Bronchial epithelial cell (primary cell): ENCODE measurements at regions not wholly inside any gene's neighbourhood (a gene's known extent, or its start where the extent isn't known, plus 50 kb on each side); places are given as distances from the start of the nearest gene placed in this dataset.

Source experiments
- DNase-seq: peaks from one replicate; pipeline ENCODE4 v3.0.0-alpha.2; 2010; ENCODE audit warnings: low read depth
- FAIRE-seq: peaks from 2 replicates; lab custom pipeline; 2011; peaks lifted over from hg19 to GRCh38; lab: Jason Lieb, UNC
- H3K27me3 ChIP-seq: 2 replicates; pipeline ENCODE4 v1.5.1; 2011; ENCODE audit warnings: low read length; ENCODE audit not compliant: control insufficient read depth, insufficient read depth
- H3K36me3 ChIP-seq: 2 replicates; pipeline ENCODE4 v1.5.1; 2011; ENCODE audit warnings: low read length; ENCODE audit not compliant: control insufficient read depth, insufficient read depth
- H3K4me3 ChIP-seq: 2 replicates; pipeline ENCODE4 v1.5.1; 2011; ENCODE audit warnings: mild to moderate bottlenecking, low read depth, low read length, control low read depth
- CTCF ChIP-seq: IDR thresholded peaks from 2 replicates; pipeline ENCODE4 v1.5.1; 2011; ENCODE audit warnings: mild to moderate bottlenecking, moderate library complexity, low read length, control low read depth, inconsistent platforms; ENCODE audit not compliant: insufficient read depth, severe bottlenecking

GRCh38 chr12:77308056-77308455, 242.7 kb upstream of the E2F7 start:
- Histone ChIP-seq H3K36me3 (no peaks in the 10 kb centered on the region), H3K27me3 (no peaks in the 10 kb centered on the region), H3K4me3 (no peak overlapping the region)
- DNase-seq, result peak; percentile 14
- FAIRE-seq, result no peak
- TF ChIP-seq CTCF, result no peak

- Histone ChIP-seq H3K36me3 (no peaks in the 10 kb centered on the region), H3K4me3 (no peak overlapping the region), H3K27me3 (no peaks in the 10 kb centered on the region)
- DNase-seq (no peak), FAIRE-seq (no peak)
- no peak for TF ChIP-seq CTCF
Observed at GRCh38 chr12:77300811-77301210, 235.4 kb upstream of the E2F7 start.

- no peak overlapping the region for H3K4me3 ChIP-seq
- TF ChIP-seq CTCF, result no peak
- DNase-seq, result peak; percentile 93
- H3K27me3 ChIP-seq, result no peaks in the 10 kb centered on the region
- no peak for FAIRE-seq
- no peaks in the 10 kb centered on the region for H3K36me3 ChIP-seq
Observed at GRCh38 chr12:77299910-77300669, 234.7 kb upstream of the E2F7 start.

- peak; percentile 23 for DNase-seq
Observed at GRCh38 chr12:77299001-77299400, 233.6 kb upstream of the E2F7 start.

GRCh38 chr12:77294016-77294415, 228.6 kb upstream of the E2F7 start:
- Histone ChIP-seq H3K27me3 (no peaks in the 10 kb centered on the region), H3K36me3 (no peaks in the 10 kb centered on the region), H3K4me3 (no peak overlapping the region)
- peak; percentile 75 for DNase-seq
- no peak for TF ChIP-seq CTCF
- no peak for FAIRE-seq

More at GRCh38 chr12:77299001-77299400, 233.6 kb upstream of the E2F7 start:
- H3K4me3 ChIP-seq, result no peak overlapping the region
- no peaks in the 10 kb centered on the region for H3K36me3 ChIP-seq
- TF ChIP-seq CTCF, result no peak
- no peaks in the 10 kb centered on the region for H3K27me3 ChIP-seq
- FAIRE-seq, result no peak

- no peak for FAIRE-seq
Observed at GRCh38 chr12:77274926-77275325, 209.6 kb upstream of the E2F7 start.

More at GRCh38 chr12:77274926-77275325, 209.6 kb upstream of the E2F7 start:
- DNase-seq, result no peak
- no peaks in the 10 kb centered on the region for H3K36me3 ChIP-seq
- H3K27me3 ChIP-seq, result no peaks in the 10 kb centered on the region
- no peak for TF ChIP-seq CTCF
- no peak overlapping the region for H3K4me3 ChIP-seq
